Activated T-cell treated with anti-CD3 and anti-CD28 coated beads, Interleukin-2, amount 50 U/mL, for 1 hour (primary cell): ENCODE measurements at regions not wholly inside any gene's neighbourhood (a gene's known extent, or its start where the extent isn't known, plus 50 kb on each side); places are given as distances from the start of the nearest gene placed in this dataset.

ENCODE experiments used
- DNase-seq: peaks from one replicate; pipeline ENCODE4 v3.0.0-alpha.2; 2020

- DNase-seq = no peak
Observed at GRCh38 chr4:26106776-26107175, 192.8 kb downstream of the SMIM20 start.

- no peak for DNase-seq
Observed at GRCh38 chr4:26108054-26108453, 194.0 kb downstream of the SMIM20 start.

GRCh38 chr4:26110493-26110892 lies 196.5 kb downstream of the SMIM20 start:
- DNase-seq = no peak

GRCh38 chr4:26113339-26113940 lies 199.4 kb downstream of the SMIM20 start:
- no peak for DNase-seq

- DNase-seq = no peak
Observed at GRCh38 chr4:26116057-26116456, 202.0 kb downstream of the SMIM20 start.

- DNase-seq = no peak
Observed at GRCh38 chr4:26120098-26120825, 200.6 kb upstream of the RBPJ start.

GRCh38 chr4:26122690-26123089 lies 198.1 kb upstream of the RBPJ start:
- DNase-seq = no peak

GRCh38 chr4:26124753-26125321 lies 196.0 kb upstream of the RBPJ start:
- DNase-seq = no peak

GRCh38 chr4:26126143-26126718 lies 194.6 kb upstream of the RBPJ start:
- DNase-seq = no peak

- DNase-seq = no peak
Observed at GRCh38 chr4:26126994-26127393, 193.8 kb upstream of the RBPJ start.

GRCh38 chr4:26127851-26128337 lies 192.9 kb upstream of the RBPJ start:
- no peak for DNase-seq

- no peak for DNase-seq
Observed at GRCh38 chr4:26130173-26130572, 190.6 kb upstream of the RBPJ start.

GRCh38 chr4:26130841-26131432 lies 189.9 kb upstream of the RBPJ start:
- DNase-seq = no peak

- no peak for DNase-seq
Observed at GRCh38 chr4:26131711-26132110, 189.1 kb upstream of the RBPJ start.

GRCh38 chr4:26132858-26133257 lies 188.0 kb upstream of the RBPJ start:
- no peak for DNase-seq

GRCh38 chr4:26133840-26134239 lies 187.0 kb upstream of the RBPJ start:
- DNase-seq = no peak

GRCh38 chr4:26135331-26135730 lies 185.5 kb upstream of the RBPJ start:
- no peak for DNase-seq

- no peak for DNase-seq
Observed at GRCh38 chr4:26136615-26137014, 184.2 kb upstream of the RBPJ start.

GRCh38 chr4:26137288-26137687 lies 183.5 kb upstream of the RBPJ start:
- DNase-seq = no peak

- no peak for DNase-seq
Observed at GRCh38 chr4:26139310-26139924, 181.4 kb upstream of the RBPJ start.

GRCh38 chr4:26140150-26140898 lies 180.5 kb upstream of the RBPJ start:
- no peak for DNase-seq

- DNase-seq = no peak
Observed at GRCh38 chr4:26141051-26141721, 179.6 kb upstream of the RBPJ start.
